Urothelium cell line (cell line): ENCODE measurements at regions not wholly inside any gene's neighbourhood (a gene's known extent, or its start where the extent isn't known, plus 50 kb on each side); places are given as distances from the start of the nearest gene placed in this dataset.
A peak's percentile ranks its signal among the peaks of the same experiment; 100 is the strongest.

Source experiments
- DNase-seq: peaks from one replicate; pipeline ENCODE4 v3.0.0; 2011; ENCODE audit warnings: low spot score, mixed read lengths
- FAIRE-seq: peaks from 2 replicates; lab custom pipeline; 2011; peaks lifted over from hg19 to GRCh38; lab: Jason Lieb, UNC

DNA sequence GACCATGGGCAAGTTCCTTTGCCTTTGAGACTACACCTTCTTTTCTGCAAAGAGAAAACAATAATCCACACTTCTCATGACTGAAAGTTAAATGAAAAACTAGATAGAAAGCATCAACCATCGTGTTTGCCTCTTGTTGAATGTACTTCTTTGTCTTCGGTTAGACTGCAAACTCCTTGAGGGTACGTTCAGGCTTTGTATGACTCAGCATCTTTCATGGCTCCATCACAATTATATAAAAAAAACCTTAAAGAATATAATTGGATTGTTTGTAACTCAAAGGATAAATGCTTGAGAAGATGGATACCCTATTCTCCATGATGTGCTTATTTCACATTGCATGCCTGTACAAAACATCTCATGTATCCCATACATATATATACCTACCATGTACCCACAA is 439.2 kb downstream of the MAFB start:
- DNase-seq (no peak), FAIRE-seq (no peak)

DNA sequence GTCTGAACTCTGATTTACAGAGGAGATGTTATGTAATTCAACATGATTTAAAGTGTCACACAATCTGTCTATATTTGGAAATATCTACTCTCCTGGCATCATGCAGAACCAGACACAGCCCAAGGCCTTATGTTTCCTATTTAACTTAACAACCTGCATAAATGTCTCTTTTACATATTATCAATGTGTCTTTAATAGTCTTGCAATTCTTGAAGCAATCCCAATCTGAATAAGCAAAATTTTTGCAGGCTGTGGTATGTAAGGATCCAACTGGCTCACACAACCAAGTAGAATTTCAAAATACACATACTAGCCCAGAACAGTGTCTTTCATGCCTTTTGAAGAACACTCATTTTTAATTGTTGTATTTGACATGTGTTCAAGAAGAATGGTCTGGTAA is 443.2 kb downstream of the MAFB start:
- FAIRE-seq (no peak), DNase-seq (no peak)

DNA sequence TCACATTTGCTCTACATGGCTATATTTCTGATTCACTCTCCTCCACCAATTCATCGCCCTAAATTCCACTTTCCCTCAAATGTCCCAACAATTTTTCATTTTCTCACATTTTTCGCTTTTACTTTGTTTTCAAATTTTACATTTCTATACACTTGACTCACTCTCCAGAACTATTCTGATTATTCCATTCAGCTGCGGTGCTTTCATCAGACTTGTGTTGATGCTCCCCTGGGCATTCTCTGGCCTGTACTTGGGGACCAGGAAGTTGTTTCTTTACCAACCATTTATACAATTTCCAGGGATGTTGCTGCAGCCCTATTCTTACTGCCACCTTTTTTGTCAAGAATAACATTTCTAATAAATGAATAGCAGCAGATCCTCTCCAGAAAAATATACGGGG is 444.8 kb downstream of the MAFB start:
- no peak for FAIRE-seq
- no peak for DNase-seq

DNA sequence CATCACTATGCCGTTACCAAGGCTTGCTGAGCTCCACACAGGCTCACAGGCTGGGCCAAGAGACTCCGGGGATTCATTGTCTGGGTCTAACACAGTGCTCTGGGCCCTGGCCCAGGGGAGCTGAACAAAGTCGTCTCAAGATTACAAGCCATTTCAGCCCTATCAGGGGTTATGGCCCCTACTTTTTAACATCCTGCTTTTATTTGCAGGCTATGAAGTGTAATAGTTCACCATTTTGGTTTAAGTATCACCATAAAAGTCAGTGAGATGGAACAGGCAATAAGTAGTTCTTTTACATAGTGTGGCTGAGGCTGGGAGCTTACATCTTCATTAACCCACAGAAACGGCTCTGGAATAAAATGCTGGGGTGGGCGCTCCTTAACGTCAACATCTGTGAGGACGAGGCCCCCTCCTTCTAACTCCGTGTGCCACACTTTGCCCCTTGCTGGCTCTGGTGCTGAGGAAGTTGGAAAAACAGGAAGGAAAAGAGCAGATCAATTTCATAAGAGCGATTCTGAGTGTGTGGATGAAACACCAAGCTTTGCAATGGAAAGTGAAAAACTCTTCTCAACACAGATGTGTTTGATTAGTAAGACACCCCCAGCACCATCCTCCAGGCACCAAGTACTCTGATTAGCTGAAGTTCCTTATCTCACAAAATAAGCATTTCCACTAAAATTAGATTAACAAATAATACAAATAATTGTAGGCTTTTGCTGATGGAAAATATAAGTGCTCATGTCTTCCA is 447.3 kb downstream of the MAFB start:
- FAIRE-seq = no peak
- no peak for DNase-seq

- no peak for DNase-seq
- FAIRE-seq = no peak
Measured at GRCh38 chr20:40238511-40238910, 450.5 kb downstream of the MAFB start.

DNA sequence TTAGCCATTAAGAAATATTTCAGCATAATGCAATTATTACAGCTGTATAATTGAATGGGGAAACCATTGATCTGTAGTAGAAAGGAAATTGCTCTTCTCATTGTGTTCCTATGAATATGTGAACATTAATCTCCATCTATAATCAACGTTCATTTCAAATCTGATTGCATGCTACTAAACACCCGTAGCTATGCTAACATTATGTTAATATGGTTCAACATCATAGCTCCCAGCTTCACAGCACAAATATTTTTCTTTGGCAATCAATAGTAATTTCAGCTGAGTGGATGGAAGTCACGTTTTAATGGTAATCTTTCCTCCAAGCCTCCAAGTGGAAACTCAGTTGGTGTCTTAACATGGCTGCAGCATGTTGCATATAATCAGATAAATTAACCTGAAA is 454.4 kb downstream of the MAFB start:
- FAIRE-seq = no peak
- DNase-seq = no peak

- no peak for FAIRE-seq
Measured at GRCh38 chr20:40233406-40233805, 455.6 kb downstream of the MAFB start.

DNA sequence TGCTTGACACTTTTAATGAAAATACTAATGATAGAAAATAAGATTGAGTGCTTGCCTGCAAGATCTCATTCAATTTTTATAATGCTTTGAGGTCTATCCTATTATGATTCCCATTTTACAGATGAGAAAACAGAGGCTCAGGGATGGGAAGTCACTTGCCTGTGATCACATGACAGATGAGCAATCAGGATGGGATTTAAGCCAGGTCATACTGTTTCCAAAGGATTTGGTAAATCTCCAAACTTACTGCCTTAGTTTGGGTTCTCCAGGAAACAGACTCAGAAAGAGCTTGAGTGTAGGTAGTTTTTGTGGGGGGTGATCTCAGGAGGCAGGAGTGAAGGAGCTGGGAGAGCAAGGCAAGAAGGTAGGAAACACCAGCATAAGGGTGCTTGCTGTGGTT is 456.3 kb downstream of the MAFB start:
- DNase-seq (no peak), FAIRE-seq (no peak)

More at GRCh38 chr20:40233406-40233805, 455.6 kb downstream of the MAFB start:
- no peak for DNase-seq

GRCh38 chr20:40232273-40232672 is 456.8 kb downstream of the MAFB start:
- no peak for FAIRE-seq
- DNase-seq = no peak

DNA sequence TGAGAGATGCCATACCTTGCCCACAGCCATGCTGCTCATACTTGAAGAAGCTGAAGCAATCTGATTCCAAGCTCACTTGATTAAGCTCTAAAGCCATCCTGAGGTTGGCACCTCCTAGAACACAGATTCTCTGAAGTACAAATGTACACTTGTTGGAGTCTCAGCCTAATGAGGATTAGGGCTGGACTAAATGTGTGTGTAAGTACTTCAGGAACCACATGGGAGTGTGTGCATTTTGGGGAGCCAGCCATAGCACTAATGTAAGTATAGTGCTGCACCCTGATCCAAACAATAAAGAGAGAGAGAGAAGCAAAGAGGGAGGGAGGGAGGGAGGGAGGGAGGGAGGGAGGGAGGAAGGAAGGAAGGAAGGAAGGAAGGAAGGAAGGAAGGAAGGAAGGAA is 458.6 kb downstream of the MAFB start:
- FAIRE-seq (no peak), DNase-seq (no peak)

DNA sequence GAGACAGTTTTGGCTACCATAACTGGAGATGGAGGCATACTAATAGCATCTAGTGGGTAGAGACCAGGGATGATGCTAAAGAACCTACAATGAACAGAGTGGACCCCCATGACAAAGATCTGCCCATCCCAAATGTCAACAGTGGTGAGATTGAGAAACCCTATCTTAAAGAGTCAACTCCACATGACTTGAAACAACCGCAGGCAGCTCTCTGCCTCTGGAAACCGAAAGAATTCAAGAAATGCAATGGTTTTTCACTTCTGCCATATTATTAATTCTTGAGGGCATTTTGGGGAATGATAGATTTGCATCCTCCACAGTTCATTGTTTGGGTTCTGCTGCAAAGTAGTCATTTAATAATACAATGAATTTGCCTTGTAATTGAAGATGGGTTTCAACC is 463.4 kb downstream of the MAFB start:
- no peak for FAIRE-seq
- no peak for DNase-seq

GRCh38 chr20:40223810-40224209 is 465.2 kb downstream of the MAFB start:
- no peak for DNase-seq
- FAIRE-seq = no peak

- FAIRE-seq = no peak
- no peak for DNase-seq
Measured at GRCh38 chr20:40218971-40219370, 470.1 kb downstream of the MAFB start.

GRCh38 chr20:40218316-40218969 is 470.6 kb downstream of the MAFB start:
- DNase-seq (no peak), FAIRE-seq (no peak)

- DNase-seq (no peak), FAIRE-seq (no peak)
Measured at GRCh38 chr20:40207655-40208054, 481.4 kb downstream of the MAFB start.

GRCh38 chr20:40205971-40206370 is 483.1 kb downstream of the MAFB start:
- DNase-seq (no peak), FAIRE-seq (no peak)

- DNase-seq (no peak), FAIRE-seq (no peak)
Measured at GRCh38 chr20:40203032-40203431, 486.0 kb downstream of the MAFB start.

DNA sequence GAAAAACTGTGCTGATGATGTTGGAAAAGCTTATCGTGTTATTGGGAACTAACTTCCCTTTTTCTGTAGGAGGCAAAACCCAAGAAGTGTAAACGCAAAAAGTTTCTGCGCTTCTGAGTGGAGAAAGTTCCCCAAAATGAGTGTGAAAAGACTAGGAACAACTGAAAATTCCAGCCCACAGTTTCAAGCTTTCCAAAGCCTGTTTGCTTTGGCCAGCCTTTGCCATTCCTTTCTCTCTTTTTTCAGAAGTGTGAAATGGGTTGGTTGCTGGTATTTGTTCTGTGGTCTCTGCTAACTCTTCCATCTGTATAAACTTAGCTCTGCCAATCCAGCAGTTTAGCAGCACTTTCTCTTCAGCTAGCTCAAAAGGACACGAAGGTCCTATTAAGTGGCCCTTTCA is 491.3 kb downstream of the MAFB start:
- FAIRE-seq = no peak
- DNase-seq = no peak

DNA sequence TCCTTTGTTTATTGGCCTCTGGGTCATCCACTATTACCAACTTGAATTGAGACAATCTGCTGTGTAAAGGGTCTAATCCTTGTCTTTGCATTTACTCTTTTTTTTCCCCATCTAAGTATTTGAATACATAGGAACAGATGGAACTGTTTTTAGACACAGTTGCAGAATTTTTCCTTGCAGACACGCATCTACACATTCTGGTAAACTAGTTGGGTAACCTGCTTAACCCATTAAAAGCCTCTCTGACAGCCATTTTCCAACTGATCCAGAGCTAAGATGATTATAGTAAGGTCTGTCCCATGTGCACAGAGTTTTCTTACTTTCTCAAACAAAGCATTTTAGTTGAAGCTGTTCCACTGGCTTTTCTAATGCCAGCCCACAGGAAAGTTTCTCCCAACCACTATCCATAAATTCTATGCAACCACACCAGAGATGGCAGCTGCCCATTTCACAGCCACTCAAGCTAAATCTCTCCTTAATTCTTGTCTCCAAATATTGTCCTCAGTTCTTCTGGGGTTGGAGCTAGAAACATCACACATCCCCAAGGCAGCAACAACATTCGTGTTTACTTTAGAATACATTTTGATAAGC is 492.1 kb downstream of the MAFB start:
- DNase-seq (no peak), FAIRE-seq (no peak)

DNA sequence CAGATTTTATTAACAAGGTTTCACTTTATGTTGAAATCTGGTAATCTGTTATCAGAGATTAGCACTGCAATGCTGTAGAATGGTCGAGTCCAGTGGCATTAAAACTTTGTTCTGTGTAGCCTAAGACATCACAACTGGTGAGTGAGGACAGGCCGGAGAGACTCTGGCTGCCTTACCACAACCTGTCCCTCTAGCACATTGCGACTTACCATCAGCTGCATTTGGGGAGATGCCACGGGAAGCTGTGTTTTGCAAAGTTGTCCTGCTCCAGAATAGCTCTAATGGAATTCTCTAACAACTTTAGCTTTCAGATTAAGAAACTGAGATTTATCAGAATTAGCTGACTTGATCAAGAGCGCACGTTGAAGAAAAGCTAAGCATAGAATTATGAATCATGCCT is 493.3 kb downstream of the MAFB start:
- no peak for FAIRE-seq
- DNase-seq = no peak

GRCh38 chr20:40192529-40192928 is 496.5 kb downstream of the MAFB start:
- no peak for DNase-seq

DNA sequence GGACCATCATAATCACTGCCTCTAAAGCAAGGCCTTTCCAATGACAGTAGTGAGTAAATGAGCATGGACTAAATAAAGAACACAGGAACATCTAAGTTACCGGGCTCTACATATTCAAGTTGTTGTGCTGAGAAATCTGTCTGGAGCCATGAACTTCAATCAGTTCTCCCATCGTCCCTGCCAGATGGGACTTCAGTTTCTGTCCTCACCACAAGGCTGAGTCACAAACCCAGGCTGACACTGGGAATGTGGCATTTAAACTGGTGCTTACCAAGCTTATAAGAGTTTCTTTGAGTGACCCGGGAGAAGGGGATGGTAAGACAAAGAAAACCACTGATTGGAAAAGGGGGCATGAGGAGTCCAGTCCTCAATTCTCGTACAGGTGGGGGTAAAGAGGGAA is 497.0 kb downstream of the MAFB start:
- peak; percentile 20 for DNase-seq
- FAIRE-seq = no peak

More at GRCh38 chr20:40192529-40192928, 496.5 kb downstream of the MAFB start:
- FAIRE-seq = no peak
